ENCODE measurements at regions not wholly inside any gene's neighbourhood (a gene's known extent, or its start where the extent isn't known, plus 50 kb on each side); places are given as distances from the start of the nearest gene placed in this dataset.

DNA sequence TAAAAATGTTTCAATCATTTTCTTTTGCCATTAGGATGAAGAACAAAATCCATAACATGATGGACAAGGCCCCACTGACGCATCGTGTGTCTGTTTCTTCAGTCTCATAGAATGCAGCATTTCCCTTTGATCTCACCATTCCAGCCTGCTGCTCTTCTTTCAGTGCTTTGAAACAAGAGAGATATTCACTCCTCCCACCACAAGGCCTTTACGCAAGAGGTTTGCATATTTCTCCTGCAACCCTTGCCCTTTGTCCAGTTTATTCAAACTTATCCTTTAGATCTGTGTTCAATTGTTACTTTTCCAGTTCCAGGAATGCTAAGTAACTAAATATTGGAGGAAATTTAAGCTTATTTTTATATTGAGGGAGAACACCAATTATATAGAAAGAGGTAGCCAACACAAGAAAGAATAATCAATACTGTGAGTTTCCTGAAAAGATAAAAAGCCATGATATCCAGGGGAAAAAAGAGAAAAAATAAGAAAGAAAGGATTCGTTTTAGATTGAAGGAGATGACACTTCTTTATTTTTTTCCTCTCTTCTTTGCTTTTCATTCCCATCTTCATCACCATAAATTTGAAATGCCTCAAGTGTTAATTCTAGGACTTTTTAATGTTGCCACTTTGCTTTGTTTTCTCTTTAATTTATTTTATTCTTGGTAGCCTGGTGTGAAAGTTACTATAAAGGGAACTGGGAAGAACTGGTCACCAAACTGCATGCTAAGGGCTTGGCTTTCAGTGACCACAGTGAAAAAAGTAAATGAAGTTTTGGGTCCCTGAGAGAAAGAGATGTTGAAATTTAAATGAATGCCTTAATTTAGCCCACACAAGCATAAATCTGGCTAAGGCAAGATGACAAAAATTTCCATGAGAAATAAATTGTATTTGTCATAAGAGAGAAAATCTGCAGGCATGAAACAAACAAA is 102.1 kb downstream of the KIF2B start:
- TF ChIP-seq CTCF (conservative IDR thresholded peaks at IDR 0.05 in 1 of 2, IDR thresholded peaks at IDR 0.05 in 1 of 2; ENCODE audit: low read depth in 1 of 2, low read length in 2 of 2) (no peak), EZH2 (IDR thresholded peaks at IDR 0.05; ENCODE audit: low read length, missing control alignments) (no peak)
